HL-60 (cell line): ENCODE measurements at regions not wholly inside any gene's neighbourhood (a gene's known extent, or its start where the extent isn't known, plus 50 kb on each side); places are given as distances from the start of the nearest gene placed in this dataset.
A peak's percentile ranks its signal among the peaks of the same experiment; 100 is the strongest.
"Not testable (repeated sequence)": the region's sequence is repeated elsewhere in the genome, so short reads cannot be mapped to it uniquely, and the experiment has no call there.

ENCODE experiments used
- DNase-seq, 2 experiments: peaks; one replicate each; pipeline ENCODE4 v3.0.0-alpha.2; 2010 to 2020; ENCODE audit warnings: low read depth in 1 of 2, low spot score in 1 of 2
- H3K27ac ChIP-seq: fragments of 250-450 bp; sonication (Bioruptor Pico); replicated peaks from 2 replicates; pipeline ENCODE4 v1.5.1; 2020; ENCODE audit warnings: mild to moderate bottlenecking, moderate library complexity
- H3K27me3 ChIP-seq: fragments of 250-450 bp; sonication (Bioruptor Pico); 2 replicates; pipeline ENCODE4 v1.5.1; 2021; ENCODE audit warnings: mild to moderate bottlenecking, moderate library complexity; ENCODE audit not compliant: insufficient read depth, poor library complexity, severe bottlenecking
- H3K4me3 ChIP-seq: replicated peaks from 2 replicates; pipeline ENCODE4 v1.5.1; 2011; ENCODE audit warnings: mild to moderate bottlenecking, control low read depth, low read length; ENCODE audit not compliant: insufficient read depth

GRCh38 chr16:33913601-33914000, 454.2 kb downstream of the TP53TG3F start:
- DNase-seq: peak in 1 of 2 experiments; percentile 29
- H3K27ac ChIP-seq, H3K4me3 ChIP-seq: not testable (repeated sequence)

GRCh38 chr16:33920761-33921545, 461.5 kb downstream of the TP53TG3F start:
- DNase-seq: peak in 1 of 2 experiments; percentile 25
- H3K4me3 ChIP-seq, H3K27me3 ChIP-seq: not testable (repeated sequence)

More at GRCh38 chr16:33913601-33914000, 454.2 kb downstream of the TP53TG3F start:
- H3K27me3 ChIP-seq: not testable (repeated sequence)

GRCh38 chr16:33922914-33923313, 463.5 kb downstream of the TP53TG3F start:
- DNase-seq, H3K27me3 ChIP-seq, H3K27ac ChIP-seq, H3K4me3 ChIP-seq: not testable (repeated sequence)

More at GRCh38 chr16:33920761-33921545, 461.5 kb downstream of the TP53TG3F start:
- H3K27ac ChIP-seq: not testable (repeated sequence)

- not testable (repeated sequence) for H3K27me3 ChIP-seq, H3K27ac ChIP-seq, DNase-seq, H3K4me3 ChIP-seq
These were observed 468.6 kb downstream of the TP53TG3F start for GRCh38 chr16:33928026-33928425.

- not testable (repeated sequence) for DNase-seq, H3K27me3 ChIP-seq, H3K4me3 ChIP-seq, H3K27ac ChIP-seq
These were observed 472.8 kb downstream of the TP53TG3F start for GRCh38 chr16:33932191-33932590.

- not testable (repeated sequence) for DNase-seq, H3K27me3 ChIP-seq, H3K27ac ChIP-seq, H3K4me3 ChIP-seq
These were observed 473.6 kb downstream of the TP53TG3F start for GRCh38 chr16:33933039-33933438.

- not testable (repeated sequence) for H3K4me3 ChIP-seq, H3K27me3 ChIP-seq, DNase-seq, H3K27ac ChIP-seq
These were observed 476.4 kb downstream of the TP53TG3F start for GRCh38 chr16:33935766-33936165.

- H3K4me3 ChIP-seq, H3K27me3 ChIP-seq, DNase-seq, H3K27ac ChIP-seq: not testable (repeated sequence)
These were observed 478.7 kb downstream of the TP53TG3F start for GRCh38 chr16:33938097-33938496.

- DNase-seq, H3K4me3 ChIP-seq, H3K27ac ChIP-seq, H3K27me3 ChIP-seq: not testable (repeated sequence)
These were observed 502.1 kb downstream of the TP53TG3F start for GRCh38 chr16:33961536-33961935.

GRCh38 chr16:33965534-33965933, 506.1 kb downstream of the TP53TG3F start:
- H3K27ac ChIP-seq, H3K27me3 ChIP-seq, H3K4me3 ChIP-seq, DNase-seq: not testable (repeated sequence)

- DNase-seq, H3K27ac ChIP-seq, H3K4me3 ChIP-seq, H3K27me3 ChIP-seq: not testable (repeated sequence)
These were observed 507.4 kb downstream of the TP53TG3F start for GRCh38 chr16:33966855-33967254.

- H3K4me3 ChIP-seq, H3K27me3 ChIP-seq, DNase-seq, H3K27ac ChIP-seq: not testable (repeated sequence)
These were observed 515.1 kb downstream of the TP53TG3F start for GRCh38 chr16:33974557-33974956.

GRCh38 chr16:33975744-33976143, 516.3 kb downstream of the TP53TG3F start:
- not testable (repeated sequence) for DNase-seq, H3K27me3 ChIP-seq, H3K27ac ChIP-seq, H3K4me3 ChIP-seq

GRCh38 chr16:33976521-33976920, 517.1 kb downstream of the TP53TG3F start:
- not testable (repeated sequence) for H3K27me3 ChIP-seq, H3K27ac ChIP-seq, H3K4me3 ChIP-seq, DNase-seq

GRCh38 chr16:33978784-33979183, 519.4 kb downstream of the TP53TG3F start:
- not testable (repeated sequence) for DNase-seq, H3K27ac ChIP-seq, H3K27me3 ChIP-seq, H3K4me3 ChIP-seq
